HUES6 (cell line): ENCODE measurements at regions not wholly inside any gene's neighbourhood (a gene's known extent, or its start where the extent isn't known, plus 50 kb on each side); places are given as distances from the start of the nearest gene placed in this dataset.

ENCODE experiments used
- H3K27ac ChIP-seq: 2 replicates; pipeline ENCODE4 v1.7.0; 2013; ENCODE audit warnings: low read depth, mild to moderate bottlenecking, low read length, inconsistent platforms
- H3K27me3 ChIP-seq: 2 replicates; pipeline ENCODE4 v1.6.1; 2013; ENCODE audit warnings: low read length; ENCODE audit not compliant: control insufficient read depth, insufficient read depth
- H3K36me3 ChIP-seq: 2 replicates; pipeline ENCODE4 v1.6.1; 2013; ENCODE audit warnings: low read length; ENCODE audit not compliant: control insufficient read depth, insufficient read depth
- H3K4me1 ChIP-seq: 2 replicates; pipeline ENCODE4 v1.6.1; 2013; ENCODE audit warnings: low read length; ENCODE audit not compliant: control insufficient read depth, insufficient read depth
- H3K4me3 ChIP-seq: 2 replicates; pipeline ENCODE4 v1.5.1; 2013; ENCODE audit warnings: low read depth, low read length
- H3K9ac ChIP-seq: one replicate; pipeline ENCODE4 v1.6.1; 2013; ENCODE audit warnings: mild to moderate bottlenecking, low read length
- H3K9me3 ChIP-seq: 2 replicates; pipeline ENCODE4 v1.6.1; 2013; ENCODE audit warnings: low read depth, low read length; ENCODE audit not compliant: control insufficient read depth, insufficient read depth

GRCh38 chr19:27920774-27921173 is 1292.2 kb downstream of the UQCRFS1 start:
- Histone ChIP-seq H3K27me3 (no peaks in the 10 kb centered on the region), H3K4me1 (no peaks in the 10 kb centered on the region), H3K27ac (no peak overlapping the region), H3K9ac (no peak overlapping the region), H3K9me3 (peaks cover 22% of the 10 kb centered on the region; the same call in 1 of the 2 replicates), H3K4me3 (no peak overlapping the region), H3K36me3 (no peaks in the 10 kb centered on the region)

DNA sequence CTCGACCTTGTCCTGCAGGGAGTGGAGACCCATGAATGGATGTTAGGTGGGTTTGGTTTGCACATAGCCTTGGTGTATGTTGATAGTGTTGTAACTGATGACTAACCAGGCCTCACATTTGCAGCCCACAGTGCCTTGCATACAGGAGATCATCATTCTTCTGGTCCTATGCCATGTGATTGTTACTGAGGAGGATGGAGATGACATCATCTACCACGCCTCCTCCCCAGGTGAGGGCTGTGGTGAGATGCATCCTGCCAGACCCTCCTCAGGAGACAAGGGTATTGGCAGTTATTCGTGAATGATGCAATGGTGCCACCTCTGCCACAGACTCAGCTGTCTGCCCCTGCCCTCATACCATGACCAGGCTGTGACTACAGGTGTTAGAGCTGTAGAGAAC is 1294.1 kb downstream of the UQCRFS1 start:
- Histone ChIP-seq H3K9me3 (peaks cover 14% of the 10 kb centered on the region; the same call in 1 of the 2 replicates), H3K4me3 (no peak overlapping the region), H3K27ac (no peak overlapping the region)

DNA sequence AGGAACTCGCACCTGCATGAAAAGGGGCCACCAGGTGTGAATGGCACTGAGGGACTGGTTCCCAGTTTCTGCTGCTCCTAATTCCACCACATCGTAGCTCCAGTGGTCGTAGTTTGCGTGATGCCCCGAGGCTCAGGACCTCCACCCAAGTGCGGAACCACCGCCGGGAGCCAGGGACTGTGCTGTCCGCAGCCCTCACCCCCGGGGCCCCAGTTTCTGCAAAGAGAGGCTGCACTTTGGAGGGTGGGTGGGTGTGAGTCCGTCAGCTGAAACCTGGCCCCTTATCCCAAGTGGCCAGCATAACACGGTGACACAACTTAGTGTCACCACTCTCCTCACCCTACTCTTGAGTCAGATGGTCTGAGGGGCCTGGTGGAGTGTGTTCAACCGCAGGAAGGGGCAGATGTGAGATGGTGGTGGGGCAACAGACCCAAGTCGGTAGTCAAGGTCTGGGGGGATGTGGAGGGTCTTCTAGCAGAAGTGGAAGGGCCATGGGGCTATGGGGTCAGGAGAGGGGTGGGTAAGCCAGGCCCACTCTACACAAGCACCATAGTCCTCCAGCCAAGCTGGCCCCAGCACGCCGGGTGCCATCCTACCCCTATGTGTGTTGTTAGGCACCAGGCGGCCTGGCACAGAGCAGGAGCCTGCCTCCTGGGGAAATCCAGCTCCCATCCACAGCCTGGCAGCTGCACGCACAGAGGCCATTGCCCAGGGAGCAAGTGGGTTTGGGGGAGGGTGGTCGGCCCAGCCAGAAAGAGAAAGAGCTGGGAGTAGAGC is 1301.6 kb downstream of the UQCRFS1 start:
- Histone ChIP-seq H3K4me3 (no peak overlapping the region), H3K27ac (no peak overlapping the region), H3K9me3 (peaks cover 20% of the 10 kb centered on the region; the same call in 1 of the 2 replicates)

More for the DNA sequence above, 1294.1 kb downstream of the UQCRFS1 start:
- H3K4me1 ChIP-seq = no peaks in the 10 kb centered on the region
- no peaks in the 10 kb centered on the region for H3K27me3 ChIP-seq
- H3K9ac ChIP-seq = no peak overlapping the region
- H3K36me3 ChIP-seq = no peaks in the 10 kb centered on the region

DNA sequence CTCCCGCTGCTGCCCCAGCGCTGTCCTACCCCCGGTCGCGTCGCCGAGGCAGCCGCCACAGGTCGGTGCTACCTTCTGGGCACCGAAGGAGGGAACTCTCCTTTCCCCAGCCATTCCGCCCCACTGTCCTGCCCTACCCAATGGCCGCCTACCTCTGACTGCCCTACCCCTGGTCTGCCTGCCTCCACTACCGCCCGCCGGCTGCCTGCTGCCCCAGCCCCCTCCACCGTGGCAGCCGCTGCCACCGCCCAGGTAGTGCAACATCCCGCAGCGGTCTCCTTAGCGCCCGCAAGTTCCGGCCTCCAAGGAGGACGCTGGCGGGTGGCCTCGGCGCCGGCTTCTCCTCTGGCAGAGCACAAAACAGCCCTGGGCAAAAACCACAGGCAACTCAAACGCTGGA is 1303.1 kb downstream of the UQCRFS1 start:
- H3K27ac ChIP-seq = no peak overlapping the region
- H3K36me3 ChIP-seq = no peaks in the 10 kb centered on the region
- no peak overlapping the region for H3K4me3 ChIP-seq
- H3K9me3 ChIP-seq = peaks cover 28% of the 10 kb centered on the region; the same call in 1 of the 2 replicates
- H3K27me3 ChIP-seq = no peaks in the 10 kb centered on the region
- H3K4me1 ChIP-seq = no peaks in the 10 kb centered on the region
- no peak overlapping the region for H3K9ac ChIP-seq

More for the DNA sequence above, 1301.6 kb downstream of the UQCRFS1 start:
- no peaks in the 10 kb centered on the region for H3K27me3 ChIP-seq
- no peaks in the 10 kb centered on the region for H3K36me3 ChIP-seq
- H3K9ac ChIP-seq = no peak overlapping the region
- H3K4me1 ChIP-seq = no peaks in the 10 kb centered on the region

GRCh38 chr19:27909185-27909840 is 1303.6 kb downstream of the UQCRFS1 start:
- H3K4me3 ChIP-seq = no peak overlapping the region
- H3K27ac ChIP-seq = no peak overlapping the region
- no peaks in the 10 kb centered on the region for H3K36me3 ChIP-seq
- no peaks in the 10 kb centered on the region for H3K27me3 ChIP-seq
- no peak overlapping the region for H3K9ac ChIP-seq
- H3K4me1 ChIP-seq = no peaks in the 10 kb centered on the region
- H3K9me3 ChIP-seq = peaks cover 28% of the 10 kb centered on the region; the same call in 1 of the 2 replicates

DNA sequence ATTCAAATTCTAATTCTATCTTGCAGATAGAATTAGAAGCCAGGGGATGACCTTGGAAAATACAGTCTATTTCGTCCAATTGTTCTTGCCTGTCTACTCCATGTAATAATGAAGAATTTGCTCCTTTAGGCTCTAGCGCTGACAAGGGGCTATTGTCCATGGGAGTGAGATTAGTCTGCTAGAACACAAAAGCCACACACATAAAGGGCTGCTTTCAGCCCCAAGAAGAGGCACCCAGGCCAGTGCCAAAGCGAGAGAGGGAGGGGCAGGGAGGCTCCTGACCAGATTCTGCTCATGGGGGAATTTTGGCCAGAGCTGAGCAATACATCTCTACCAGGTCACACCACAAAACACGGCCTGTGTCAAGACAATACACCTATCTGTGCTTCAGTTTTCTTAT is 1306.9 kb downstream of the UQCRFS1 start:
- no peaks in the 10 kb centered on the region for H3K36me3 ChIP-seq
- H3K4me3 ChIP-seq = no peak overlapping the region
- H3K4me1 ChIP-seq = no peaks in the 10 kb centered on the region
- H3K9me3 ChIP-seq = peaks cover 36% of the 10 kb centered on the region; the same call in 1 of the 2 replicates
- no peaks in the 10 kb centered on the region for H3K27me3 ChIP-seq
- no peak overlapping the region for H3K9ac ChIP-seq
- H3K27ac ChIP-seq = no peak overlapping the region

DNA sequence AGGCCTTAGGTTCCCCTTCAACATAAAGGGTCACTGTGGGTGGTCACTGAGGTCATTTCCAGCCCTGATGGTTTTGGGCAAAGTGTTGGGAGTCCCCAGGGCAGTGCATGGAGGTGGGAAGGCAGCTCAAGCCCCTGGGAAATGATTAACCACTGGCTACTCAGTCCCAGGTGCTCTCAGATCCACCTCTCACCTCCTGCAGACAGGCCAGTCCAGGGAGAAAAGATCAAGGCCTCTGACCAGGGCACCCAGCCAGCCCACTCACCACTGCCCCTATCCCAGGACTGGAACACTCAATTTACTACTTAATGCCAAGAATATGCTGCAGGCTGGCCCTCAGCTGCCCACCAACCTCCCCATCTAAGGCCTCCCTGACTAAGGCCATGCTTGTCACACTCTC is 1307.9 kb downstream of the UQCRFS1 start:
- H3K27ac ChIP-seq = no peak overlapping the region
- no peak overlapping the region for H3K4me3 ChIP-seq
- H3K9ac ChIP-seq = no peak overlapping the region
- H3K36me3 ChIP-seq = no peaks in the 10 kb centered on the region
- peaks cover 38% of the 10 kb centered on the region; the same call in 1 of the 2 replicates for H3K9me3 ChIP-seq
- no peaks in the 10 kb centered on the region for H3K4me1 ChIP-seq
- no peaks in the 10 kb centered on the region for H3K27me3 ChIP-seq

- no peak overlapping the region for H3K9ac ChIP-seq
- H3K36me3 ChIP-seq = no peaks in the 10 kb centered on the region
- no peak overlapping the region for H3K27ac ChIP-seq
- no peaks in the 10 kb centered on the region for H3K27me3 ChIP-seq
- no peak overlapping the region for H3K4me3 ChIP-seq
- no peaks in the 10 kb centered on the region for H3K4me1 ChIP-seq
- H3K9me3 ChIP-seq = peaks cover 59% of the 10 kb centered on the region; the same call in 1 of the 2 replicates
Measured at GRCh38 chr19:27901078-27901477, 1311.9 kb downstream of the UQCRFS1 start.

DNA sequence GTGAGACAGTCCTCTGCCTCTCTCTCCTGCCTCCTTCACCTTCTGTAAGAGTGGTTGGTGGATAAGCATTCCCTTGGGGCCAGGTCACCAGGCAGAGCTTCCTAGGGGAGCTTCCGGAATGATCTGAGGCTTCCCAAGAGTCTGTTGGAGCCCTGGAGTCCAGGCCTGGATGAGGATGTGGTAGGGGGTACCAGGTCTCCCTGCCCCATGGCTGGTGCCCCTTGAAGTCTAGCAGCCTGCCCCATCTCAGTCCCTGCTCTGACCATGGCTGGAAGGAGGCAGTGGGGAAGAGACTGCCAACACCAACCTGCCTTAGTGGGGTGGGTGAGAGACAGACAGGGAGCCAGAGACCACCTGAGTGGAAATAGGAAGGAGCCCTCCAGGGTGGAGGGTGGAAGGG is 1316.9 kb downstream of the UQCRFS1 start:
- Histone ChIP-seq H3K4me3 (no peak overlapping the region), H3K9ac (no peak overlapping the region), H3K27ac (no peak overlapping the region), H3K9me3 (peaks cover 74% of the 10 kb centered on the region; the same call in 1 of the 2 replicates), H3K27me3 (no peaks in the 10 kb centered on the region), H3K4me1 (no peaks in the 10 kb centered on the region), H3K36me3 (no peaks in the 10 kb centered on the region)

- Histone ChIP-seq H3K4me1 (no peaks in the 10 kb centered on the region), H3K27ac (no peak overlapping the region), H3K4me3 (no peak overlapping the region), H3K9ac (no peak overlapping the region), H3K27me3 (no peaks in the 10 kb centered on the region), H3K36me3 (no peaks in the 10 kb centered on the region), H3K9me3 (peaks cover 75% of the 10 kb centered on the region; the same call in 1 of the 2 replicates)
Measured at GRCh38 chr19:27894906-27895754, 1317.8 kb downstream of the UQCRFS1 start.
